Chondrocyte (in vitro differentiated cells): ENCODE measurements at regions not wholly inside any gene's neighbourhood (a gene's known extent, or its start where the extent isn't known, plus 50 kb on each side); places are given as distances from the start of the nearest gene placed in this dataset.

Experiments
- DNase-seq: peaks from one replicate; pipeline ENCODE4 v3.0.0; 2021; ENCODE audit warnings: mixed read lengths, low spot score
- H3K27ac Mint-ChIP-seq: one replicate; pipeline ENCODE4 v1.8.0; 2021; ENCODE audit warnings: mild to moderate bottlenecking, moderate library complexity, mixed read lengths; ENCODE audit not compliant: unreplicated experiment
- H3K27me3 Mint-ChIP-seq: 2 replicates; pipeline ENCODE4 v1.8.0; 2021; ENCODE audit warnings: low read depth, mixed read lengths
- H3K36me3 Mint-ChIP-seq: 2 replicates; pipeline ENCODE4 v1.8.0; 2021; ENCODE audit warnings: low read depth, mixed read lengths
- H3K4me1 Mint-ChIP-seq: 2 replicates; pipeline ENCODE4 v1.8.0; 2021; ENCODE audit warnings: low read depth, mild to moderate bottlenecking, mixed read lengths
- H3K4me3 Mint-ChIP-seq: one replicate; pipeline ENCODE4 v1.8.0; 2021; ENCODE audit warnings: mild to moderate bottlenecking, moderate library complexity, mixed read lengths; ENCODE audit not compliant: unreplicated experiment
- H3K9me3 Mint-ChIP-seq: 2 replicates; pipeline ENCODE4 v1.8.0; 2021; ENCODE audit warnings: low read depth, mixed read lengths
- TF ChIP-seq, protein P1 (sequence below): fragments of 200-600 bp; sonication (generic); IDR thresholded peaks from 2 replicates; pipeline ENCODE4 v1.5.0; 2021; ENCODE audit warnings: antibody characterized with exemption, mild to moderate bottlenecking, moderate library complexity

DNA sequence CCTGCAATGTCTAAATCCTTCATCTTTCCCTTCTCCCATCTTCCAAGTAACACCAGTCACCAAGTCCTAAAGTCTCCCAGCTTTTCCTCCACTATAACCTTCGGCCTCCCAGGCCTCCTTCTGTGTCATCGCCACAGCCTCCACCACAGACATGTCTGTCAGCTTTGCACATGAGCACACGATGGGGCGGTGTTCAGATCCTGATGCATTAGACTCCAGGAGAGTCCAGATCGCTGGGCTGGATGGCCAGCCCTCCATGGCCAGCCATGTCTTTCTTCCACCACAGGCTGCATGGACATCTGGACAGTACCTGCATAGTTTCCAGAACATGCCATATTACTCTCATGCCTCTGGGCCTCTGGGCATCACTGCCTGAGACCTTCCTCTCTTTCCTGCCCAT, 974.2 kb upstream of the ZNF722 start:
- no peak overlapping the region for H3K27ac Mint-ChIP-seq
- H3K27me3 Mint-ChIP-seq, result no peaks in the 10 kb centered on the region
- TF ChIP-seq, protein P1, sequence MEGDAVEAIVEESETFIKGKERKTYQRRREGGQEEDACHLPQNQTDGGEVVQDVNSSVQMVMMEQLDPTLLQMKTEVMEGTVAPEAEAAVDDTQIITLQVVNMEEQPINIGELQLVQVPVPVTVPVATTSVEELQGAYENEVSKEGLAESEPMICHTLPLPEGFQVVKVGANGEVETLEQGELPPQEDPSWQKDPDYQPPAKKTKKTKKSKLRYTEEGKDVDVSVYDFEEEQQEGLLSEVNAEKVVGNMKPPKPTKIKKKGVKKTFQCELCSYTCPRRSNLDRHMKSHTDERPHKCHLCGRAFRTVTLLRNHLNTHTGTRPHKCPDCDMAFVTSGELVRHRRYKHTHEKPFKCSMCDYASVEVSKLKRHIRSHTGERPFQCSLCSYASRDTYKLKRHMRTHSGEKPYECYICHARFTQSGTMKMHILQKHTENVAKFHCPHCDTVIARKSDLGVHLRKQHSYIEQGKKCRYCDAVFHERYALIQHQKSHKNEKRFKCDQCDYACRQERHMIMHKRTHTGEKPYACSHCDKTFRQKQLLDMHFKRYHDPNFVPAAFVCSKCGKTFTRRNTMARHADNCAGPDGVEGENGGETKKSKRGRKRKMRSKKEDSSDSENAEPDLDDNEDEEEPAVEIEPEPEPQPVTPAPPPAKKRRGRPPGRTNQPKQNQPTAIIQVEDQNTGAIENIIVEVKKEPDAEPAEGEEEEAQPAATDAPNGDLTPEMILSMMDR, result no peak
- H3K4me3 Mint-ChIP-seq, result no peak overlapping the region
- peak; percentile 68 for DNase-seq
- H3K36me3 Mint-ChIP-seq, result peaks cover 3% of the 10 kb centered on the region
- no peaks in the 10 kb centered on the region for H3K4me1 Mint-ChIP-seq
- H3K9me3 Mint-ChIP-seq, result peaks cover 73% of the 10 kb centered on the region

DNA sequence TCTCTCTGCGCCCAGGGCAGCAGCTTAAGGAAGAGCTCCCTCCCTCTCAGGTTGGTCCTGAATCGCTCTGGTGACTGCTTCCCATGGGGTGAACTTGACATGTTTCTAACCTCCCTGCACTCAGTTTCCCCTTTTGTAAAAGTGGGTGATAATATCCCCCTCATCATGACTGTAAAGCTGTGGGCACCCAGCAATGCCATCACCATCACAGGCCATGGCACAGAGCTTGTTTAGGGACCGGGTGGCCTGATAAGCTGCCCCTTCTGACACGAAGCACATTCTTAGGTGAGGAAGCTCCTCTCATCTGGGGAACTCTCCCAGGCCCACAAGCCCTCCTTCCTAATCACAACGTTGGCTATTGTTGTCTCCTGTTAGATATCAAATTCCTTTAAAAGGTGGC, 972.8 kb upstream of the ZNF722 start:
- Mint-ChIP-seq H3K4me1 (no peaks in the 10 kb centered on the region), H3K4me3 (no peak overlapping the region), H3K27ac (no peak overlapping the region), H3K9me3 (peaks cover 77% of the 10 kb centered on the region), H3K36me3 (peaks cover 3% of the 10 kb centered on the region), H3K27me3 (no peaks in the 10 kb centered on the region)
- no peak for DNase-seq
- TF ChIP-seq, protein P1, result no peak

DNA sequence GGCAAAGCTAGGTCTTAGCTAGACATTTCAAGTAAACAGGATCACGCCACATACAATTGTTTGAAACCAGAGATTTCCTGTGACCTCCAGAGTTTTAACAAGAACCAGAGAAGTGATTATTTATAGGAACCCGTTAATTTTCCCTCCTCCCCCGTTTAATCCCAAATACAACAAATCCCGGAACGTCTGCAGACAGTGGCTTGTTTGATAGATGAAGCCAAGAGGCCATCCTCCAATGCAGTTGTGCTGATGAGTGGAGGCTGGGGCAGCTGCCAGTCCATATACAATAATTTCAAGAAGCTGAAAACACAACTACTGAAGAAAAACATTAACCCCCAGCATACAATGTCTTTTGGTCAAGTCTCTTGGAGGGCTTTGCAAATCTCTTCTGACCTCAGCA, 971.6 kb upstream of the ZNF722 start:
- TF ChIP-seq, protein P1, result no peak
- H3K4me3 Mint-ChIP-seq, result no peak overlapping the region
- no peak for DNase-seq
- peaks cover 84% of the 10 kb centered on the region for H3K9me3 Mint-ChIP-seq
- H3K27me3 Mint-ChIP-seq, result no peaks in the 10 kb centered on the region
- H3K27ac Mint-ChIP-seq, result no peak overlapping the region
- H3K36me3 Mint-ChIP-seq, result peaks cover 3% of the 10 kb centered on the region
- H3K4me1 Mint-ChIP-seq, result no peaks in the 10 kb centered on the region

- Mint-ChIP-seq H3K4me1 (no peaks in the 10 kb centered on the region), H3K9me3 (peaks cover 85% of the 10 kb centered on the region), H3K27ac (no peak overlapping the region), H3K4me3 (no peak overlapping the region), H3K36me3 (peaks cover 3% of the 10 kb centered on the region), H3K27me3 (no peaks in the 10 kb centered on the region)
- DNase-seq, result peak; percentile 84
- TF ChIP-seq, protein P1, result no peak
Observed at GRCh38 chr7:63028376-63029206, 970.1 kb upstream of the ZNF722 start.

GRCh38 chr7:63029207-63029522, 969.5 kb upstream of the ZNF722 start:
- Mint-ChIP-seq H3K27me3 (no peaks in the 10 kb centered on the region), H3K27ac (no peak overlapping the region), H3K4me1 (no peaks in the 10 kb centered on the region), H3K36me3 (peaks cover 3% of the 10 kb centered on the region), H3K4me3 (no peak overlapping the region), H3K9me3 (peaks cover 85% of the 10 kb centered on the region)
- TF ChIP-seq, protein P1, result no peak
- DNase-seq, result peak; percentile 59
